ENCODE measurements at regions not wholly inside any gene's neighbourhood (a gene's known extent, or its start where the extent isn't known, plus 50 kb on each side); places are given as distances from the start of the nearest gene placed in this dataset.
"Not testable (repeated sequence)": the region's sequence is repeated elsewhere in the genome, so short reads cannot be mapped to it uniquely, and the experiment has no call there.

DNA sequence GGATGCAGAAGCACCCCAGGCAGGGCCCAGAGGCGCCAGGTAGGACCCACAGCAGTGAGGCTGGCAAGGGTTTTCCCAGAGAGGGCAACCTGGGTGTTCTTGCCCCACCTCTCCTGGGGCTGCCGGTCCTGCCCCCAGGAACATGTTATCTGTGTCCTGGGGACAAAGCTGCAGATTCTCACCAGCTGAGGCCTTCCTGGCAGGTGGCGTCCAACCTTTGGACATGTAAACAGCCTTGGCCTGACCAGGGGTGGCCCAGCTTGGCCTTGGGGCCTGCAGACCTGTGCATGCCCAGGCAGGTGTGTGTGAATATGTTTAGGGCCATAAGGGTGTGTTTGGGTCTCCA is 101.8 kb upstream of the LARP1 start:
- Histone ChIP-seq H2AFZ (ENCODE audit: low read depth, low read length) (no peak overlapping the region), H3K36me3 (ENCODE audit: insufficient read depth, low read length) (no peaks in the 10 kb centered on the region), H3K27ac (ENCODE audit: low read depth, low read length) (no peak overlapping the region), H3K4me3 (ENCODE audit: insufficient read depth, low read depth, low read length) (no peak overlapping the region), H3K9ac (ENCODE audit: low read length) (no peak overlapping the region), H4K20me1 (ENCODE audit: insufficient read depth, low read length) (no peaks in the 10 kb centered on the region), H3K79me2 (ENCODE audit: insufficient read depth, low read length) (no peaks in the 10 kb centered on the region), H3K9me3 (ENCODE audit: insufficient read depth, low read depth, low read length) (no peaks in the 10 kb centered on the region), H3K27me3 (ENCODE audit: insufficient read depth, low read length) (no peaks in the 10 kb centered on the region), H3K4me2 (ENCODE audit: low read length) (no peak overlapping the region), H3K4me1 (ENCODE audit: insufficient read depth, low read length) (no peaks in the 10 kb centered on the region)
- no peak for FAIRE-seq
- no peaks in the 10 kb centered on the region for H3K36me3 Mint-ChIP-seq (ENCODE audit: low read depth, unreplicated experiment)
- TF ChIP-seq EZH2 (IDR thresholded peaks at IDR 0.05; ENCODE audit: insufficient read depth, low read length): no peak
- TF ChIP-seq, protein P1, sequence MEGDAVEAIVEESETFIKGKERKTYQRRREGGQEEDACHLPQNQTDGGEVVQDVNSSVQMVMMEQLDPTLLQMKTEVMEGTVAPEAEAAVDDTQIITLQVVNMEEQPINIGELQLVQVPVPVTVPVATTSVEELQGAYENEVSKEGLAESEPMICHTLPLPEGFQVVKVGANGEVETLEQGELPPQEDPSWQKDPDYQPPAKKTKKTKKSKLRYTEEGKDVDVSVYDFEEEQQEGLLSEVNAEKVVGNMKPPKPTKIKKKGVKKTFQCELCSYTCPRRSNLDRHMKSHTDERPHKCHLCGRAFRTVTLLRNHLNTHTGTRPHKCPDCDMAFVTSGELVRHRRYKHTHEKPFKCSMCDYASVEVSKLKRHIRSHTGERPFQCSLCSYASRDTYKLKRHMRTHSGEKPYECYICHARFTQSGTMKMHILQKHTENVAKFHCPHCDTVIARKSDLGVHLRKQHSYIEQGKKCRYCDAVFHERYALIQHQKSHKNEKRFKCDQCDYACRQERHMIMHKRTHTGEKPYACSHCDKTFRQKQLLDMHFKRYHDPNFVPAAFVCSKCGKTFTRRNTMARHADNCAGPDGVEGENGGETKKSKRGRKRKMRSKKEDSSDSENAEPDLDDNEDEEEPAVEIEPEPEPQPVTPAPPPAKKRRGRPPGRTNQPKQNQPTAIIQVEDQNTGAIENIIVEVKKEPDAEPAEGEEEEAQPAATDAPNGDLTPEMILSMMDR (IDR thresholded peaks at IDR 0.05; ENCODE audit: insufficient read depth, low read depth, low read length): no peak
- H3K4me1 Mint-ChIP-seq (ENCODE audit: low read depth, unreplicated experiment): peaks cover 5% of the 10 kb centered on the region
- no peak for DNase-seq (ENCODE audit: low read depth)
- no peak overlapping the region for H3K4me3 Mint-ChIP-seq (ENCODE audit: unreplicated experiment)
- H3K27ac Mint-ChIP-seq (ENCODE audit: unreplicated experiment): no peak overlapping the region
- H3K9me3 Mint-ChIP-seq (ENCODE audit: unreplicated experiment): peaks cover 2% of the 10 kb centered on the region
- peaks cover 5% of the 10 kb centered on the region for H3K27me3 Mint-ChIP-seq (ENCODE audit: low read depth, unreplicated experiment)

DNA sequence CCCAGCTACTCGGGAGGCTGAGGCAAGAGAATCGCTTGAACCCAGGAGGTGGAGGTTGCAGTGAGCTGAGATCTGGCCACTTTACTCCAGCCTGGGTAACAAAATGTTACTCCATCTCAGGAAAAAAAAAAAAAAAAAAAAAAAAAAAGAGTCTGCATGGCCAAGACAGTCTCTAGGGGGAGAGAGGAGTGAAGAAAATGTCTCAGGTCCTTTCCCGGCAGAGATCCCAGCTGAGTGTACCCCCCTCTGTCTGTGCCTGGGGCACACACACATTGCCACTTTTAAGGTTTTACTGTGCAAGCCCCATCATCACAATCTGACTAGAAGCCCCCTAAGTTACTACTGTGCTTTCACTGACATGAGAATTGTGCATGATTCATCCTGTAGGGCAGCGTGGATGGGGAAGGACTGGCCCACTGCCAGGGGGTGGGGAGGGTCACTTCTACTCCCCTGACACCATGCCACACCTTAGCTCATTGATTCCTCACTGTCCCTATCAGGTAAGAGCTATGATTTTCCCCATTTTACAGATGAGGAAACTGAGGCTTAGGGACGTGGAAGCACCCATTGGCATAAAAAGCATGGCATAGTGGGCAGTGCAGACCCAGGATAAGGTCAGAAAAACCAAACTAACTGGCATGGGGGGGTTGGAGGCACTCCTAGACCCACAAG is 102.3 kb upstream of the LARP1 start:
- Histone ChIP-seq H2AFZ (ENCODE audit: low read depth, low read length) (no peak overlapping the region), H3K9ac (ENCODE audit: low read length) (no peak overlapping the region), H3K79me2 (ENCODE audit: insufficient read depth, low read length) (no peaks in the 10 kb centered on the region), H4K20me1 (ENCODE audit: insufficient read depth, low read length) (no peaks in the 10 kb centered on the region), H3K27me3 (ENCODE audit: insufficient read depth, low read length) (no peaks in the 10 kb centered on the region), H3K9me3 (ENCODE audit: insufficient read depth, low read depth, low read length) (no peaks in the 10 kb centered on the region), H3K4me3 (ENCODE audit: insufficient read depth, low read depth, low read length) (no peak overlapping the region), H3K36me3 (ENCODE audit: insufficient read depth, low read length) (no peaks in the 10 kb centered on the region), H3K27ac (ENCODE audit: low read depth, low read length) (no peak overlapping the region), H3K4me1 (ENCODE audit: insufficient read depth, low read length) (no peaks in the 10 kb centered on the region), H3K4me2 (ENCODE audit: low read length) (no peak overlapping the region)
- H3K4me1 Mint-ChIP-seq (ENCODE audit: low read depth, unreplicated experiment): peaks cover 5% of the 10 kb centered on the region
- no peak overlapping the region for H3K4me3 Mint-ChIP-seq (ENCODE audit: unreplicated experiment)
- TF ChIP-seq EZH2 (IDR thresholded peaks at IDR 0.05; ENCODE audit: insufficient read depth, low read length): no peak
- H3K9me3 Mint-ChIP-seq (ENCODE audit: unreplicated experiment): peaks cover 2% of the 10 kb centered on the region
- H3K27ac Mint-ChIP-seq (ENCODE audit: unreplicated experiment): no peak overlapping the region
- peaks cover 3% of the 10 kb centered on the region for H3K27me3 Mint-ChIP-seq (ENCODE audit: low read depth, unreplicated experiment)
- FAIRE-seq (no peak), DNase-seq (ENCODE audit: low read depth) (no peak)
- no peaks in the 10 kb centered on the region for H3K36me3 Mint-ChIP-seq (ENCODE audit: low read depth, unreplicated experiment)

DNA sequence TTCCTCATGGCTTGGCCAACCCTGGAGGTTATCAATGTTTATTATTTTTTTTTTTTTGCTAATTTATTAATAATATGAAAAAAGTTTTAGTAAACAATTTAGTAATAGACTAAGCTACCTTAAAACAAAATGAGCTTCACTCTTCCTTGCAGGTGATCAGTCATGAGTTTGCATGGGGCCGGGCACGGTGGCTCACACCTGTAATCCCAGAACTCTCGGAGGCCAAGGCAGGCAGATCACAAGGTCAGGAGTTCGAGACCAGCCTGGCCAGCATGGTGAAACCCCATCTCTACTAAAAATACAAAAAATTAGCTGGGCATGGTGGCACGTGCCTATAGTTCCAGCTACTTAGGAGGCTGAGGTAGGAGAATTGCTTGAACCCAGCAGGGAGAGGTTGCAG is 103.4 kb upstream of the LARP1 start:
- not testable (repeated sequence) for H2AFZ ChIP-seq (ENCODE audit: low read depth, low read length); H3K36me3 Mint-ChIP-seq (ENCODE audit: low read depth, unreplicated experiment); H3K27me3 ChIP-seq (ENCODE audit: insufficient read depth, low read length); FAIRE-seq; H3K27ac ChIP-seq (ENCODE audit: low read depth, low read length); DNase-seq (ENCODE audit: low read depth); H3K9ac ChIP-seq (ENCODE audit: low read length); H3K9me3 Mint-ChIP-seq (ENCODE audit: unreplicated experiment); H3K79me2 ChIP-seq (ENCODE audit: insufficient read depth, low read length); H3K4me3 ChIP-seq (ENCODE audit: insufficient read depth, low read depth, low read length); H3K27ac Mint-ChIP-seq (ENCODE audit: unreplicated experiment); H4K20me1 ChIP-seq (ENCODE audit: insufficient read depth, low read length); H3K4me1 ChIP-seq (ENCODE audit: insufficient read depth, low read length); H3K36me3 ChIP-seq (ENCODE audit: insufficient read depth, low read length); H3K4me1 Mint-ChIP-seq (ENCODE audit: low read depth, unreplicated experiment); H3K9me3 ChIP-seq (ENCODE audit: insufficient read depth, low read depth, low read length); H3K4me3 Mint-ChIP-seq (ENCODE audit: unreplicated experiment); H3K4me2 ChIP-seq (ENCODE audit: low read length); H3K27me3 Mint-ChIP-seq (ENCODE audit: low read depth, unreplicated experiment)
